NCI-H1092 treated with DMSO at 0.1 percent for 48 hours (cell line): ENCODE measurements at regions not wholly inside any gene's neighbourhood (a gene's known extent, or its start where the extent isn't known, plus 50 kb on each side); places are given as distances from the start of the nearest gene placed in this dataset.

Experiments used
- DNase-seq: peaks from one replicate; lab custom pipeline; 2025; lab: John Stamatoyannopoulos, UW

DNA sequence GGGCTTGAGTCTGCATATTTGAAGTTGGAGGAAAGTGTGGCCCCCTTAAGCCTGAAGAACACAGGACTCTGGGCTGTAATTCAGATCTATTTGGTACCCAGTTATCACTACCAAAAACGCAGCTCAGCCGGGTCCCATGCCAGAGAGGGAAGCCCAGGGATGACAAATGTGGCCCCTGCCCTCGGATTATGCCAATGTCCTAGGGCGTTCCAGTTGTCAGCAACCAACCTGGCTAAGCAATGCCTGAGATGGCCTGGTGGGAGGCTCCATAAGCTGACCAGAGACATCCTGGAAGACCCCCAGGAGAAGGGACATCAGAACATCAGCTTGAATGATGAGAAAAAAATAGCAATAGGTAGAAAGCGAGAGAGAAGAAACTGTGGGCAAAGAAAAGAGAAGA, 79.6 kb upstream of the UQCRFS1 start:
- no peak for DNase-seq

- DNase-seq, result no peak
These were observed 80.3 kb upstream of the UQCRFS1 start for GRCh38 chr19:29293292-29293691.

DNA sequence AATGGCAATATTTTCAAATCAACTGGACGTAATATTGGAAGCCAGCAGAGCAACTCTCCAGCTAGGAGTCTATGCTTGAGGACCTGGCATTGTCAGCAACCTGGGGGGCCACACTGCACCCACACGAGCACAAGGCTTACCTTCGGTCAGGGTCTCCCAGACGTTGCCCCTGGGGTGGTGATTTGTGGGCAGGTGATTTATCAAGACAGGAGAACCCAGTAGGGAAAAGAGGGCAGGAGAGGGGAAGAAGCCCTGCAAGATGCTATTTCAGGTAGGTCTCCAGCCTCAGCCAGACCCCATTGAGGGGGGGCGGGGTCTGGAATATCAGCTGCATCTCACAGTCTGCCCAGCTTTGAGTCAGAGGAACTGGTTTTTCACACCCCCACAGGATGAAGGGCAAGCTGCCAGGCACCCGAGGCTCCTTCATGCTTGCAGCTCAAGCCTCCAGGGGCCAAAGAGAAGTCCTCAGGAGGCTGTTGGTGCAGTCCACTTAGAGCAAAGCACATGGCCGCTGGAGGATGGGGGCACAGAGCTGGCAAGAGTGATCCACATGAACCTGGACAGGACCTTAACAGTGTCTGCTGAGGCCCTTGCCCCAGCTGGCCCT, 80.9 kb upstream of the UQCRFS1 start:
- DNase-seq, result no peak

GRCh38 chr19:29294343-29294811, 81.4 kb upstream of the UQCRFS1 start:
- DNase-seq, result no peak

DNA sequence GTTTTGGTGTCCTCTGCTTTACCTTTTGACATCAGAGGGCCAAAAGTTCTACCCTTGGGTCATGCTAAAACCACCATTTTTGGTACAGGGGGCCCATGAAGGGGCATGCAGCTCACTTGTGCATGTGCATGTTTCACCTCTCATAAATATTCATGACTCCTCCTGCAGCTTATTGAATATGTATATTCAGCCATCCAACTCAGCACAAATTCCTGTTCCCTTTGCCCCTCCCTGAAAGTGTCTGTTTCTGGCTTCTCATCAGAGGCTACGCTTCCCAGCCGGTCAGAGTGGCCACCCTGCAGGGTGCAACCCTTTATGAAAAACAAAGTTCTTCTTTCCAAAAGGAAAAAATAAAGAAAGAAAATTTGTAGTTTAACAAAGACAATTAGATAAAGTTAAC, 82.3 kb upstream of the UQCRFS1 start:
- DNase-seq, result no peak

GRCh38 chr19:29297381-29297780, 84.4 kb upstream of the UQCRFS1 start:
- no peak for DNase-seq

DNA sequence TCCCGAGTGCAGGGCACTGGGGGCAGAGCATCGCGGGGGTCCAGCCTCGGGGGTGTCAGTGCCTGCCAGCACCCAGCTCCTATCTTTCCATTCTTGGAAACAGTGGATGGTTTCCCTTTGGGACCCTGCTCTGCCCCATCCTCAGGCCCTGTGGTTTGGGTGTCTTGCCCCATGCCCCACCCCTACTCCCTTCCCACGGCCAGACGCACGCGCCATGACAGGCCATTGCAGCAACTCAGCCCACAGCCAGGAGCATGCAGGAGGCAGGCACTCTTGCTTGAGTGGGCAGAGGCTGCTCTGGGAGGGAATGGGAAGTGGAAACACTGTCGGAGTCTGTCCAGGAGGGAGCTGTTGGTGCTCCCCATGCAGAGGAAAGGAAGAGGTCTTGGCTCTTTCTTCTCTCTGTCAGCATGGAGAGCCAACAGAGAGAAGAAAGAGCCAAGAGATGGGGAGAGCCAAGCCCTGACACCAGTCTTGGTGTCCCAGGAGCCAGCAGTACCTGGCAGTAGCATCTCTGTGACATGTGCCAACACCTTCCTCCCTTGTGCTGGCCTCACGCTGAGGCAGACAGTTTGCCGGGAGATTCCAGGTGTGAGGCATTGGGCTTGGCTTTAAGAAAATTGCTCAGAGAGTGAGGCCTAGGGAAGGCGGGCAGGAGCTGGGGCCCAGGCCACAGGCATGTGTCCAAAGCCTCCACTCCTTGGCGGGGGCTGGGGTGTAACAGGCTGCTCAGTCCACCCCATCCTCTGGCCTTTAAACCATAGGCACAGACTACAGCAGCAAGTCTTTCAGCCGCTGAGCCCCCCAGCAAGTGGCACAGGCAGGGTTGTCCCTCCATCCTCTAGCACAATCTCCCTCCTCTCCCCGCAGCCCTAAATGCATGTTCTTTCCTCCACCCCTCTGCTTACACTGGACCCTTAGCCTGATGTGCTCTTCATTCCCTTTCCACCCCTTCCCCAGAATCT, 86.7 kb upstream of the UQCRFS1 start:
- no peak for DNase-seq

- no peak for DNase-seq
These were observed 89.3 kb upstream of the UQCRFS1 start for GRCh38 chr19:29302002-29302928.

DNA sequence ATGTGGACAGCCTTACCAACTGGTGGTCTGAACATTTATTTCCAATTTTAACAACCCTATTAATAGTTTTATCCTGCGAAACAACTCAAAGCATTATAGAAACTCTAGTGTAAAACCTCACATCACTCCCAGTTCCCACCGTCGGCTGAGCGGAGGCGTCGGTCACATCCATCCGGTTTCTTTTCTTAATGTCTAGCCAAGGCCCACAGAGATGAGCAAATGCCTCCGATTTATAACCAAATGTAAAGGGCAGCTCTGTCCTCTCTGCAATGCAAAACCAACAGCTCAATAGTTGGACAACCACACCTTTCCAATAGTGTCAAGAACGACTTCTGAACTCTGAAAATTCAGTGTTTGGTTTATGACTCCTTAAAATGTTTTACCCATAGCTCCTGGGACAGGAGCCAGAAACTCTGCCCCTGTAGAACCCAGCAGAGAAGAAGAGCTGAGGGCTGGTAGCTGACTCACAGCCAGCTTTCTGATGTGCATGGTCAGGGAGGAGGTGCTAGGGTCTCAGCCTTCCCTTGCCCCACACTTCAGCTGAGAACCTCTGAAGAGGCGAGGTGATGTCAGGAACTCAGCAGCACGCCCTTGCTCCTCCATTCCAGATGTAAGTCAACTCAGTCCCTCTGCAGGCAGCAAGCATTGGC, 90.2 kb upstream of the UQCRFS1 start:
- DNase-seq, result no peak

- DNase-seq, result no peak
These were observed 90.8 kb upstream of the UQCRFS1 start for GRCh38 chr19:29303719-29304090.

GRCh38 chr19:29305268-29305667, 92.3 kb upstream of the UQCRFS1 start:
- no peak for DNase-seq

DNA sequence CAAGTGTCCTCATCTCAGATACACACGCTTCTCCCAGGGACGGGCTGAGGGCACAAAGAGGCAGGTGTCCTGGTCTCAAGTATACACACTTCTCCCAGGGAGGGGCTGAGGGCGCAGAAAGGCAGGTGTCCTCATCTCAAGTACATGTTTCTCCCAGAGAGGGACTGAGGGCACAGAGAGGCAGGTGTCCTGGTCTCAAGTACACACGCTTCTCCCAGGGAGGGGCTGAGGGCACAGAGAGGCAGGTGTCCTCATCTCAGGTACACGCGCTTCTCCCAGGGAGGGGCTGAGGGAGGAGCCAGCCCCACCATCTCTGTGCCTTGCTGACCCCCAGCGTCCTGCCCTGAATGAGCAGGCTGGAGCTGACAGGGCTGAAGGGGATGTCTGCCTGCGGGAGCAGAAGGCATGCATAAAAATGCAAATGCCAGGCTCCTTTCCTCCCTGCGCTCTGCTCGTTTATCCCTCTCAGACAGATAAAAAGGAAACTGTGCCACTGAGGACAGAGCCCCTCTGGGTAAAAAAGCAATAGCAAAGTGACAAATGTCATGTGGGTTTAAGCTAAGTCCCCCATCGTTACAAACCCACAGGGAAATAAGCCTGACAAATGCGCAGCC, 96.1 kb upstream of the UQCRFS1 start:
- peak; percentile 74 for DNase-seq

- DNase-seq, result no peak
These were observed 96.7 kb upstream of the UQCRFS1 start for GRCh38 chr19:29309637-29310036.

DNA sequence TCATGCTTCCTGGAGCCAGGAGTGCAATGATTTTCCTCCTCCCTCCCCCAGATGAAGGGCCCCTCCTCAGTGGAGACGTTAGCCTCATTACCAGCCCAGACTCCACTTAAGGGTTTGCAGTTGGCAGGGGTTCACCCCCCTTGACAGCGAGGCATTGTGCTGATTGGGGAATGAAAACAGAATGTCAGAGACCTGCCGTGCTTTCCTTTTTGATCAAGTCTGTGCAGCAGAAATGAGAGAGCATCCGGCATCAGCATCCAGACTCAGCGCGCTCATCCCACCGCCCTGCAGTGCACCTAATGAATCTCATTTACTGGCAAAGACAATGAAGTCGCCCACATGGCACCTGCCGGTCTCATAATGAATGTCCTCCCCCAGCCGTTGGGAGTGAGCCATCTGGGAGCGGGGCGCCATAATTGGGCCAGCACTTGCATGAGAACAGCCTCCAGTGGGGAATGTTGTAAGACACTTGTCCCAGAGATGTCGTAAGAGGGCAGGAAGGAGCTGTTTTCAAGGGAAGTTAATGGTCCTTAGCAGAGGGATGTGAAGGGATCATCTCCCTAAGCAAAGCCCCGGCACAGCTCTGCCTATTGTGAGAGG, 98.3 kb upstream of the UQCRFS1 start:
- DNase-seq, result peak; percentile 86

DNA sequence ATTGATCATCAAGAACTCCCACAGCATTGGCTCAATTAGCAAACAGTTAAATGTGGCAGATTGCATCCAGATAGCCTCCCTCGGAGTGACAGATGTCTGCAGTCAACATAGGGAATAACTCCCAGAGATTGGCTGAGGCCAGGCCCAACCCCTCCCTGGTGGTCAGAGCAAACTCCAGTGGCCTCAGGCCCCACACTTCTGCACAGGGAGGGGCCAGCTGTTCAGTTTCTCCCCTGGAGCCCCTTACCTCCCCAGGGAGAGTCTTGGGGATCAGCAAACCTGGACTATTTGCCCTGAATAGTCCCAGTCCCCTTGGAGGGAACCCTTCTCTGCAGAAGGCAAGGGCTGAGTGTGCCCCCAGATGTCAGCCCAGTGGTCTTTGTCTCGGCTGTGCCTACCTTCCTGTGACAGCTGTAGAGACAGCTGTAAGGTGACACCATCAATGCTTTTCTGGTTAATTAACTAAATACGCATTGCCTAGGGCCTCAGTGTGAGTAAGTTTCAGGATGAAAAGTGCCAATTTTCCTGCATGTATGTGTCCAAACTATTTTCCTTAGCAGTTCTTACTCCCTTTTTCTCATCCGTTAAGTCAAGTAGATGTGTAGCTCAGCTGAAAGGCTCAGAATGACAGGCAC, 102.7 kb upstream of the UQCRFS1 start:
- no peak for DNase-seq

- DNase-seq, result no peak
These were observed 105.6 kb upstream of the UQCRFS1 start for GRCh38 chr19:29318581-29318980.

DNA sequence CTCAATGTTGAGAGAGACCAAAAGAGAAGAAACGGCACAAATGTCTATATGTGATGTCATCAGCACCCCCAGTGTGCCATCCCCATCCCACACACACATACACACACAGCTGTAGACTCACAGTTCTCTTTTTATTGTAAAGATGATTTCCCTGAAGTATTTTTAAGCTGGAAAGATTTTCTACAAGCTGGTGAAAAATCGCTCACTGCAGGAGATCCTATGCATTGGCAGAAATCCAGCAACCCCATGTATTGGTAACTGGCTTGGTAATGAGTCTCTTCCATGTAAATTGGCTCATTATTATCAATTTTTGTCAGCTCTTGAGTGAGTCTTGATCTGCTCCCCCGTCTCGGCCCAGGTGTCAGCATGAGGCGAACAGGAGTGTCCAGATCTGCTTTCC, 107.1 kb upstream of the UQCRFS1 start:
- DNase-seq, result no peak

GRCh38 chr19:29320618-29321017, 107.7 kb upstream of the UQCRFS1 start:
- DNase-seq, result no peak

DNA sequence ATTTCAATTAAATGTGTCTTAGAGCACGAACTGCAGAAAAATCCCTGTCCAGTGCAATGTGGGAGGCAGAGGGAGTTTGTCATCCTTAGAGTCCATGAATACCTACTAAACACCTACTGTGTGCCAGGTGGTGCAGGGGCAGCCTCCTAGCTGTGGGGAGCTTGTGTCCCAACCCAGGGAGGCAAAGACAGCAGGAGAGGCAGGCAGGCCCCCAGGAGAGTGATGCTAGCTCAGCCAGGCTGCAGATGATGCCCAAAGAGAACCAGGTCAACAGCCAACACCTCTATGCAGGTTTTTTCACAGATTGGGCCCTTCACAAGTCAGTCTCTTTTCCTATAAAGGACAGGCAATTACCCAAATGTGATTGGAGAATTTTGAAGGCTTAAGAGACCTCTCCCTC, 108.2 kb upstream of the UQCRFS1 start:
- no peak for DNase-seq

DNA sequence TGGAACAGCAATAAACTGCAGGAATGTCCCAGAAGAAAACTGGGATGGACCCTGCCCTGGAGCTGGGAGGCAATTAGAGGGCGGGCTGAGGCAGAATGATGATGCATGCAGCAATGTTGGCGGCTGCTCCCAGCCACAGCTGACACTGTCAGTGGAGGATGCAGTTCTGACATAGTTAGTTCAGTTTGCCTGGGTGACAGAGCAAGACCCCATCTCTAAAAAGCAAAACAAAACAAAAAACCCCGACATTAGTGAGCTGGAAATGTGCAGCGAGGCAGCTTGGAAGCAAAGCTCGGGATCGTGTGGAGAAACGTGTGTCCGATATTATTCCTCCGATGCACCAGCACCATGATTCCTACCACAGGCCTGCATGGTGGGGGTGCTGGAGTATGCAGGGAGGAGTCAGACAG, 110.1 kb upstream of the UQCRFS1 start:
- no peak for DNase-seq
